IPS DF 6.9 (cell line): ENCODE measurements at regions not wholly inside any gene's neighbourhood (a gene's known extent, or its start where the extent isn't known, plus 50 kb on each side); places are given as distances from the start of the nearest gene placed in this dataset.
"Not testable (repeated sequence)": the region's sequence is repeated elsewhere in the genome, so short reads cannot be mapped to it uniquely, and the experiment has no call there.

Experiments
- DNase-seq: peaks from one replicate; pipeline ENCODE4 v3.0.0-alpha.2; 2013; ENCODE audit warnings: low read depth, low spot score
- H3K27ac ChIP-seq: one replicate; pipeline ENCODE4 v1.5.1; 2013; ENCODE audit warnings: low read length, control low read depth
- H3K27me3 ChIP-seq: 2 replicates; pipeline ENCODE4 v1.6.1; 2013; ENCODE audit warnings: mild to moderate bottlenecking, low read length; ENCODE audit not compliant: control insufficient read depth, insufficient read depth
- H3K36me3 ChIP-seq: 2 replicates; pipeline ENCODE4 v1.6.1; 2013; ENCODE audit warnings: low read length; ENCODE audit not compliant: control insufficient read depth, insufficient read depth
- H3K4me1 ChIP-seq: 2 replicates; pipeline ENCODE4 v1.6.1; 2013; ENCODE audit warnings: low read length; ENCODE audit not compliant: control insufficient read depth, insufficient read depth
- H3K4me3 ChIP-seq: 2 replicates; pipeline ENCODE4 v1.5.1; 2013; ENCODE audit warnings: mild to moderate bottlenecking, low read length
- H3K9me3 ChIP-seq: 2 replicates; pipeline ENCODE4 v1.6.1; 2013; ENCODE audit warnings: low read length, inconsistent platforms; ENCODE audit not compliant: control insufficient read depth, insufficient read depth
- WGBS: extraction: QIAGEN DNeasy Blood & Tissue Kit; methylation state at CpG from one replicate; pipeline ENCODE4 v1.1.7; 2013; ENCODE audit warnings: mixed read lengths, missing lambda C conversion rate; ENCODE audit not compliant: insufficient read length, insufficient coverage; 5-methylcytosine and 5-hydroxymethylcytosine counted together

DNA sequence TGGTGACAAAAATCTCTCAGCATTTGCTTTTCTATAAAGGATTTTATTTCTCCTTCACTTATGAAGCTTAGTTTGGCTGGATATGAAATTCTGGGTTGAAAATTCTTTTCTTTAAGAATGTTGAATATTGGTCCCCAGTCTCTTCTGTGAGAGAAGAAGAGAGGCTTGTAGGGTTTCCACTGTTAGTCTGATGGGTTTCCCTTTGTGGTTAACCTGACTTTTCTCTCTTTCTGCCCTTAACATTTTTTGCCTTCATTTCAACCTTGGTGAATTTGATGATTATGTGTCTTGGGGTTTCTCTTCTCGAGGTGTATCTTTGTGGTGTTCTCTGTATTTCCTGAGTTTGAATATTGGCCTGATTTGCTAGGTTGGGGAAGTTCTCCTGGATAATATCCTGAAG, 116.9 kb upstream of the ZEB2 start:
- not testable (repeated sequence) for H3K4me3 ChIP-seq, H3K9me3 ChIP-seq, H3K27ac ChIP-seq, H3K4me1 ChIP-seq, DNase-seq, H3K27me3 ChIP-seq, H3K36me3 ChIP-seq
- no CpG with 5 or more reads among the region's 1 CpG for WGBS

DNA sequence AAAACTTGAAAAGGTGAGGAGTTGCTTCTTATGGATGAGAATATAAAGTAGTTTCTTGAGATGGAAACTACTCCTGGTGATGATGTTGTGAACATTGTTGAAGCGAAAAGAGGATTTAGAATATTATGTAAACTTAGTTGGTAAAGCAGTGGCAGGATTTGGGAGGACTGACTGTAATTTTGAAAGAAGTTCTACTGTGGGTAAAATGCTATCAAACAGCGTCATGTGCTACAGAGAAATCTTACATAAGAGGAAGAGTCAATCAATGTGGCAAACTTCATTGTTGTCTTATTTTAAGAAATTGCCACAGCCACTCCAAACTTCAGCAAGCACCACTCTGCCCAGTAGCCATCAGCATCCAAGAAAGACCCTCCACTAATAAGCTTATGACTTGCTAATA, 112.9 kb upstream of the ZEB2 start:
- DNase-seq: no peak
- no peaks in the 10 kb centered on the region for H3K36me3 ChIP-seq
- no peaks in the 10 kb centered on the region for H3K27me3 ChIP-seq
- 100% methylated on average over 1 of the region's 2 CpGs for WGBS
- H3K4me1 ChIP-seq: no peaks in the 10 kb centered on the region
- no peaks in the 10 kb centered on the region for H3K9me3 ChIP-seq
- H3K4me3 ChIP-seq: no peak overlapping the region
- no peak overlapping the region for H3K27ac ChIP-seq

DNA sequence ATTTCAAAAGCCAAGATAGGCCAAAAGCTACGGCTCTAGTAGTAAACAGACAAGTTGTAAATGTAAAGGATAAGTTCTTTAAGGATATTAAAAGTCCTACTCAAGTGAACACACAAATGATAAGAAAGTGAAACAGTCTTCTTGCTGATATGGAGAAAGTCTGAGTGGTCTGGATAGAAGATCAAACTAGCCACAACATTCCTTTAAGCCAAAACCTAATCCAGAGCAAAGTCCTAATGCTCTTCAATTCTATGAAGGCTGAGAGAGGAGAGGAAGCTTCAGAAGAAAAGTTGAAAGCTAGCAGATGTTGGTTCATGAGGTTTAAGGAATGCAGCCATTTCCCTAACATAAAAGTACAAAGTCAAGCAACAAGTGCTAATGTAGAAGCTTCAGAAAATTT, 111.7 kb upstream of the ZEB2 start:
- H3K27me3 ChIP-seq: no peaks in the 10 kb centered on the region
- no peak overlapping the region for H3K4me3 ChIP-seq
- H3K27ac ChIP-seq: no peak overlapping the region
- WGBS: no CpG with 5 or more reads among the region's 1 CpG
- DNase-seq: no peak
- H3K9me3 ChIP-seq: no peaks in the 10 kb centered on the region
- no peaks in the 10 kb centered on the region for H3K36me3 ChIP-seq
- H3K4me1 ChIP-seq: no peaks in the 10 kb centered on the region

DNA sequence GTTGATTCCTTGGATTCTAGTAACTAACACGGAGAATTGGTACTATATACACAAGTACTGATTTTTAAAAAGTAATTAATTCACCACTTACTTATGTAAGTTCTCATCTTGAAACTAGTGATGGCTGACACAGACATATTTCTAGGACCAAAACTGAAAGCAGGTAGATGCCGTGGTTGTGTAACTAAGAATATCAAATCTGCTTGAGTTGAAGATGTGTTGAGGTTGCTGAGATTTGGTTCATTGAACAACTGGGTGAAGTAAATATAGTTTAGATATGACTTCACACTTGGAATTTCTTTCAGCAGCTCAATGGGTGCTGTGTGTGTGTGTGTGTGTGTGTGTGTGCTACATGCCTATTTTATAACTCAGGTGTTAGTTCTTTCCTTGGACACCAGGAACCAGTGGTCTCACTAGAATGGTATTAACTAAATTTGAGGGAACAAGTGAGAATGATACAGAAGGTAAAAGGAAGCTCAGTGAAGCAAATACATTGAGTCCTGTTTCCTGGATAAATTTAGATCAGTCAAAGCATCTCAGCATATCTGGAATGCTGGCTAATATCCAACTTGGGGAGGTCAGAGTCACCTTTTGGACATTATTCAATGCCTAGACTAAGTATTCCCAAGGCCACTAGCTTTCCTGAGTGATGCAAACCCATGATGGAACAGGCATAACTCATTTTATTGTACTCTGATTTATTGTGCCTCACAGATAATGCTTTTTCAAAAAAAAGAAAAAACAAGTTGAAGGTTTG, 110.7 kb upstream of the ZEB2 start:
- no CpG with 5 or more reads among the region's 2 CpGs for WGBS
- Histone ChIP-seq H3K9me3 (no peaks in the 10 kb centered on the region), H3K36me3 (no peaks in the 10 kb centered on the region), H3K27ac (no peak overlapping the region), H3K4me1 (no peaks in the 10 kb centered on the region), H3K27me3 (no peaks in the 10 kb centered on the region), H3K4me3 (no peak overlapping the region)
- DNase-seq: no peak

DNA sequence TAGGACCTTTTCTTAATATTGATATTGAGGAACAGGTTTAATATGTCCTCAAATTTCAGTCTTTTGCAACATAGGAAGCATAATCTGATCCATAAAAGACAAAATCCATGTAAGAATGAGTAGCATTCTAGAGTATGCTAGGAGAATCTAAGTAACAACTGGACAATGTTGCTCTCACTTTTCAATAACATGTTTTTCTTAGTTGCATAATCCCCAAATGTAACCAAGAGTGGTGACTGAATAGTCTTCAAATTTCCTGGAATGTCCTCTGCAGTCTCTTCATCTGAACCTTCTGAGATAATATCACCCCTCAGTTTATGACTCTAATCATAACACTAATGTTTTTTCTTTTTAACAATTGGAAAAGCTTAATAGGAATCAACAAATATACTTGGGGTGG, 110.0 kb upstream of the ZEB2 start:
- H3K4me3 ChIP-seq: no peak overlapping the region
- no peaks in the 10 kb centered on the region for H3K9me3 ChIP-seq
- H3K27ac ChIP-seq: no peak overlapping the region
- H3K27me3 ChIP-seq: no peaks in the 10 kb centered on the region
- DNase-seq: no peak
- no peaks in the 10 kb centered on the region for H3K36me3 ChIP-seq
- no peaks in the 10 kb centered on the region for H3K4me1 ChIP-seq

DNA sequence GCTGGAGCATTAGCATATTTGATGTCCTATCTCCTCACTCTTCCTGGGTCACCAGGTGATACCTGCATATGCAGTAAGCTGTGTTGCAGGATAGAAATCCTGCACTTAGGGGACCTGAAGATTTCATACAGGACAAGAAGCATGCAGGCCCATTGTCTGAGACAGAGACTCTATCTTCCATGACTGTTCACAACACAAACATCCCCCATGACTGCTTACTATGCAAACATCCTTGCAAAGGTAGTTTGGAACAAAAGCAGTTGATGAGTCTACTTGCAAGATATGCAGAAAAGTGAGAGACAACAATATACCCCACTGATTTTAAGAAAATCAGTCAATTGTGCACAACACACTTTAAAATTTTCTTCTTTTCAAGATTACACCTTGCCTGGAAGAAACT, 108.6 kb upstream of the ZEB2 start:
- Histone ChIP-seq H3K4me1 (no peaks in the 10 kb centered on the region), H3K4me3 (no peak overlapping the region), H3K9me3 (no peaks in the 10 kb centered on the region), H3K27me3 (no peaks in the 10 kb centered on the region), H3K36me3 (no peaks in the 10 kb centered on the region), H3K27ac (no peak overlapping the region)
- no peak for DNase-seq

DNA sequence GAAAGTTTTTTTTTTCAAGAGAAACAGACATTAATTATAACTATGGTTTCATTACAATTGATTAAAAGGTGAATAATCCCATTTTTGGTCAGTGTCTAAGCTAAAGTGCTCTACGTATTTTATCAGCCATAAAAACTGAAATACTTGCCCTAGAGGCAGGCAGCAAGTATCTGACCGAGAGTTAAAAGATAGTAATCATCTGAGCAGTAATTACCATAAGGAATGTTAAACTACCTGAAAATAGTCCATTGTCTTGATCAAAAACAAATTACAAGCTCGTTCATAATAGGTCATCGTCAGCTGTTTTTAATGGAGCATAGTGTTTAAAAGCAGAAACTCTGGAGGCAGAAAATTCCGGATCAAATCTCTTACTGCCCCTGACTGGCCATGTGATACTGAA, 105.7 kb upstream of the ZEB2 start:
- Histone ChIP-seq H3K4me3 (no peak overlapping the region), H3K9me3 (no peaks in the 10 kb centered on the region), H3K36me3 (no peaks in the 10 kb centered on the region), H3K27me3 (no peaks in the 10 kb centered on the region), H3K27ac (no peak overlapping the region), H3K4me1 (no peaks in the 10 kb centered on the region)
- no peak for DNase-seq
- no CpG with 5 or more reads among the region's 5 CpGs for whole genome bisulfite sequencing

DNA sequence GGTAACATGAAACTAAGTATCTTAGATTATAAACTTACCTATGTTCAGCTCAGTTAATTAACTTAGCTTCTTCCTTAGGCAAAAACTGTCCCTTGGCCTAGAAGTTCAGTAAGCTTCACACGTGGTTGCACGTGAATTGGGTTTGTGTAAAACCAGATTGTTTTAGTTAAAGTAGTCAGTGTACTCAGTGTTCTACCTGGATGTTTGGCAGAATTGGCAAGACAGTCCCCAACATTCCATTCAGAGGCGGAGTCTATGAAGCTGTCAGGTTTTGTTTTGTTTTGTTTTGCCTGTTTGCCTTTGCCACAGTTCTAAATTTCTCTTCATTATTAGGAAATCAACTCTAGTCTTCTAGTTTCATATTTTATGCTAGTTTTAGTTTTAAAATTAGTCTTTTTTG, 105.3 kb upstream of the ZEB2 start:
- no peaks in the 10 kb centered on the region for H3K9me3 ChIP-seq
- H3K27me3 ChIP-seq: no peaks in the 10 kb centered on the region
- H3K4me3 ChIP-seq: no peak overlapping the region
- no CpG with 5 or more reads among the region's 3 CpGs for WGBS
- DNase-seq: no peak
- no peaks in the 10 kb centered on the region for H3K4me1 ChIP-seq
- no peaks in the 10 kb centered on the region for H3K36me3 ChIP-seq
- H3K27ac ChIP-seq: no peak overlapping the region

DNA sequence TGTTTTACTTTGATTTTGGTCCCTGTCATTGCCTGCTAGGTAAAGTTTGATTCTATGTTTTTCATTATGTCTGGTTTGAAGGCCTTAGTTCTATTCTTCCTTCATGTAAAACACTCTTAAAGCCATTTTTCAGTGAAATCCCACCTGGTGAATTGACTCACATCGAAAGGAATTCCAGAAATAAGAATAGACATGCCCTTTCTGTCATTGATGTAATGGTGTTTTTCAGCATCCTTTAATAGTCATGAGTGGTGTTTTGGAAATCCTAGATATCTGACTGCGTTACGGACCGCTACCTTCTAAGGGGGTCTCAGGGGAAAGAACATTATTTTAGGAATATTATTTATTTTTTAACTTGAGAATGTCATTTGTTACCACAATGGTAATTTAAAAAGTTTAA, 104.5 kb upstream of the ZEB2 start:
- H3K36me3 ChIP-seq: no peaks in the 10 kb centered on the region
- H3K27me3 ChIP-seq: no peaks in the 10 kb centered on the region
- H3K4me3 ChIP-seq: no peak overlapping the region
- DNase-seq: no peak
- H3K9me3 ChIP-seq: no peaks in the 10 kb centered on the region
- WGBS: no CpG with 5 or more reads among the region's 4 CpGs
- no peak overlapping the region for H3K27ac ChIP-seq
- H3K4me1 ChIP-seq: no peaks in the 10 kb centered on the region

DNA sequence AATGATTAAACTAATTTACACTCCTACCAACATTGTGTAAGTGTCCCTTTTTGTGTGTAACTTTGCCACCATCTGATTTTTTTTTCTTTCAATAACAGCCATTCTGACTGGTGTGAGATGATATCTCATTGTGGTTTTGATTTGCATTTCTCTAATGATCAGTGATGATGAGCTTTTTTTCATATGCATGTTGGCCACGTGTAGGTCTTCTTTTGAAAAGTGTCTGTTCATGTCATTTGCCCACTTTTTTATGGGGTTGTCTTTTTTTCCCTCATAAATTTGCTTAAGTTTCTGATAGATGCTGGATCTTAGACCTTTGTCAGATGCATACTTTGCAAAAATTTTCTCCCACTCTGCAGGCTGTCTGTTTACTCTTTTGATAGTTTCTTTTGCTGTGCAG, 102.5 kb upstream of the ZEB2 start:
- H3K27ac ChIP-seq, H3K9me3 ChIP-seq, DNase-seq, H3K36me3 ChIP-seq, H3K4me1 ChIP-seq, H3K4me3 ChIP-seq, H3K27me3 ChIP-seq: not testable (repeated sequence)
- no CpG with 5 or more reads among the region's 1 CpG for WGBS

DNA sequence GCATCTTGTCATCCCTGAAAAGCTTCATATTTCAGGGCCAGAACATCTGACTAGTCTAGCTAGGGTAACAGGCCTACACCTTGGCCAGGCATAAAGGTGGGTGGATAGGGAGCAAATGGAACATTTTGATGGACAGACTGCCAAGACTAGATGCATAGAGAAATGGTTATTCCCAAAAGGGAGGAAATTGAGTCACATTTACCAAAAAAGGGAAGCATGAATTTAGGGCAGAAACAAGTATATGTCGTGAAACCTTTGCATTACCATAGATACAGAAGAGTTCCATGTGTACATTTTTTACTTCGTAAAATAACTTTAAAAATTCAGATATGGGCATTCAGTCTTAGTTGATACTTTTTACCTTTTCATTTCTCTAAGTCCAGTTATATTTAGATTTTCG, 101.3 kb upstream of the ZEB2 start:
- Histone ChIP-seq H3K4me1 (no peaks in the 10 kb centered on the region), H3K4me3 (no peak overlapping the region), H3K27me3 (no peaks in the 10 kb centered on the region), H3K36me3 (no peaks in the 10 kb centered on the region), H3K27ac (no peak overlapping the region), H3K9me3 (no peaks in the 10 kb centered on the region)
- WGBS: no CpG with 5 or more reads among the region's 3 CpGs
- no peak for DNase-seq
